Bronchial epithelial cell (primary cell): ENCODE measurements at regions not wholly inside any gene's neighbourhood (a gene's known extent, or its start where the extent isn't known, plus 50 kb on each side); places are given as distances from the start of the nearest gene placed in this dataset.

Source experiments
- DNase-seq: peaks from one replicate; pipeline ENCODE4 v3.0.0-alpha.2; 2010; ENCODE audit warnings: low read depth
- FAIRE-seq: peaks from 2 replicates; lab custom pipeline; 2011; peaks lifted over from hg19 to GRCh38; lab: Jason Lieb, UNC
- H3K27me3 ChIP-seq: 2 replicates; pipeline ENCODE4 v1.5.1; 2011; ENCODE audit warnings: low read length; ENCODE audit not compliant: control insufficient read depth, insufficient read depth
- H3K36me3 ChIP-seq: 2 replicates; pipeline ENCODE4 v1.5.1; 2011; ENCODE audit warnings: low read length; ENCODE audit not compliant: control insufficient read depth, insufficient read depth
- H3K4me3 ChIP-seq: 2 replicates; pipeline ENCODE4 v1.5.1; 2011; ENCODE audit warnings: mild to moderate bottlenecking, low read depth, low read length, control low read depth
- TF ChIP-seq, protein P1 (sequence below): IDR thresholded peaks from 2 replicates; pipeline ENCODE4 v1.5.1; 2011; ENCODE audit warnings: mild to moderate bottlenecking, moderate library complexity, low read length, control low read depth, inconsistent platforms; ENCODE audit not compliant: insufficient read depth, severe bottlenecking

DNA sequence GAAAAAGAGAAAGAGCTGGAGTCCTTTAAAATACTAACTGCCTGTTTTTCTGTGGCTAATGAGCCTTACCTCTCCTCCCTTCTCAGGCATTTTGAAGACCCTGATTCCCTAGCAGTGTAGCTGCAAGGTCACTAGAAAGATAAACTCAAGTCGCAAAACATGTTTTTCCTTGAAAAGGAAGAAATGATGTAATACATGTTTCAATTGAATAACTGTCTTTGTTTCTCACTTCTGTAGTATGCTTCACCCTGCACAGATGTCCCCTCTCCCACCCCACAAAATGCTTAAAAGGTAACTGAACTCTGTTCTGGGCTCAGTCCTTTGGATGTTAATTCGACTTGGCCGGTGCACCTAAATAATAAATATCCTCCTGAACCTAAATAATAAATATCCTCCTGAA lies 1350.3 kb downstream of the TMEM121 start:
- no peaks in the 10 kb centered on the region for H3K36me3 ChIP-seq
- H3K27me3 ChIP-seq = no peaks in the 10 kb centered on the region
- DNase-seq = no peak
- no peak overlapping the region for H3K4me3 ChIP-seq
- FAIRE-seq = no peak
- TF ChIP-seq, protein P1, sequence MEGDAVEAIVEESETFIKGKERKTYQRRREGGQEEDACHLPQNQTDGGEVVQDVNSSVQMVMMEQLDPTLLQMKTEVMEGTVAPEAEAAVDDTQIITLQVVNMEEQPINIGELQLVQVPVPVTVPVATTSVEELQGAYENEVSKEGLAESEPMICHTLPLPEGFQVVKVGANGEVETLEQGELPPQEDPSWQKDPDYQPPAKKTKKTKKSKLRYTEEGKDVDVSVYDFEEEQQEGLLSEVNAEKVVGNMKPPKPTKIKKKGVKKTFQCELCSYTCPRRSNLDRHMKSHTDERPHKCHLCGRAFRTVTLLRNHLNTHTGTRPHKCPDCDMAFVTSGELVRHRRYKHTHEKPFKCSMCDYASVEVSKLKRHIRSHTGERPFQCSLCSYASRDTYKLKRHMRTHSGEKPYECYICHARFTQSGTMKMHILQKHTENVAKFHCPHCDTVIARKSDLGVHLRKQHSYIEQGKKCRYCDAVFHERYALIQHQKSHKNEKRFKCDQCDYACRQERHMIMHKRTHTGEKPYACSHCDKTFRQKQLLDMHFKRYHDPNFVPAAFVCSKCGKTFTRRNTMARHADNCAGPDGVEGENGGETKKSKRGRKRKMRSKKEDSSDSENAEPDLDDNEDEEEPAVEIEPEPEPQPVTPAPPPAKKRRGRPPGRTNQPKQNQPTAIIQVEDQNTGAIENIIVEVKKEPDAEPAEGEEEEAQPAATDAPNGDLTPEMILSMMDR = no peak

DNA sequence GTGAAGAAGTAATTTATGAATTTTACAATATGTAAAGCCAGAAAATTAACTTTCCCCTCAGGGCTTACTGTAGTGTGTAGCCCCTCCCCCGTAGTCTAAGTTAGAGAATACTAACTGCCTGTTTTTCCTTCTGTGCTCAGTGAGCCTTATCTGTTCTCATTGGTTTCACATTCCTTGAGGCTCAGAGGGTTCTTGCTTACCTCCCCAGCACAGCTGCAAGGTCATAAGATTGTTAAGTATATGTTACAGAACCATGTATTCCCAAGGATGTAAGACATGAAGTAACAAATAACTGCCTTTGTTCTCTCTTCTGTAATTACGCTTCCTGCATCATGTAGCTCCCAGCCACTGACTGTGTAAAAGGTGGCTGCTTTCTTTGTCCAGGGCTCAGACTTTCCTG lies 1351.1 kb downstream of the TMEM121 start:
- no peaks in the 10 kb centered on the region for H3K36me3 ChIP-seq
- FAIRE-seq = no peak
- no peak overlapping the region for H3K4me3 ChIP-seq
- DNase-seq = no peak
- no peaks in the 10 kb centered on the region for H3K27me3 ChIP-seq
- TF ChIP-seq, protein P1 = no peak

DNA sequence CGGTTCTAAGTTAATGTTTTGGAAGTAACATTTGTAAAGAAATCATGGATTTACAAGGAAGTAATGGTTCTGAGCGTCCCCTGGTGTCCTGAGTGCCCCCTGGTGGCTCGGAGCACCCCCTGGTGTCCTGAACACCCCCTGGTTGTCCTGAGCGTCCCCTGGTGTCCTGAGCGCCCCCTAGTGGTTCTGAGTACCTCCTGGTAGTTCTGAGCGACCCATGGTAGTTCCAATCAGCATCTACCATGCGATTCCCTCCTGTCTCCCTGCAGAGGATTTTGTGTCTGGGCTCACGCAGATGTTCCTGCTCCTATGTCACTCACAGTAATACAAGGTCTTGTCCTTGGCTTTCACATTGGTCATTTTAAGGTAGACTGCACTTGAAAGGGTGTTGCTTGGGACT lies 1352.9 kb downstream of the TMEM121 start:
- DNase-seq = peak; percentile 23
- Histone ChIP-seq H3K36me3 (no peaks in the 10 kb centered on the region), H3K4me3 (no peak overlapping the region), H3K27me3 (no peaks in the 10 kb centered on the region)
- TF ChIP-seq, protein P1 = peak; percentile 51
- FAIRE-seq = no peak

DNA sequence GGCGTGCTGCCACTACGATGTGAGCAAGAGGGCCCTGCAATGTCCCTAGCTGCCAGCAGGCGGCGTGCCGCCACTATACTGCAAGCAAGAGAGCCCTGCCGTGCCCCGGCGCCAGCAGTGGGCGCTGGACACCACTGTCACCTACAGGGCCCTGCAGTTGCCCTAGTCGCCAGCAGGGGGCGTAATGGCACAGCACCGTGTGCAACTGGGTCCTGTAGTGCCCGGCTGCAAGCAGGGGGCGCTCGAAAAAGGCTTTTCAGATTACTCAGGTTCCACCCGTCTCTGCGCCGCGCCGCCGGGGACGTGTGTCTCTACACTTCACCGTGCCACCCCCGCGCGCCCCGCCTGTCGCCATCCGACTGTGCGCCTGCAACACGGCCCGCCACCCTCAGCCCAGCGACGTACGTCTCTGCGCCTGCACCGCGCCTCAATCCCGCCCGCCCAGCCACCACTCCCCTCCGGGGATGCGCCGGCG lies 1356.9 kb downstream of the TMEM121 start:
- no peaks in the 10 kb centered on the region for H3K27me3 ChIP-seq
- no peak for FAIRE-seq
- TF ChIP-seq, protein P1 = peak; percentile 44
- H3K36me3 ChIP-seq = no peaks in the 10 kb centered on the region
- no peak for DNase-seq
- H3K4me3 ChIP-seq = no peak overlapping the region
